NCI-H2107 (cell line): ENCODE measurements at regions not wholly inside any gene's neighbourhood (a gene's known extent, or its start where the extent isn't known, plus 50 kb on each side); places are given as distances from the start of the nearest gene placed in this dataset.
"Not testable (repeated sequence)": the region's sequence is repeated elsewhere in the genome, so short reads cannot be mapped to it uniquely, and the experiment has no call there.

ENCODE experiments used
- DNase-seq: peaks from one replicate; lab custom pipeline; 2025; lab: John Stamatoyannopoulos, UW

DNA sequence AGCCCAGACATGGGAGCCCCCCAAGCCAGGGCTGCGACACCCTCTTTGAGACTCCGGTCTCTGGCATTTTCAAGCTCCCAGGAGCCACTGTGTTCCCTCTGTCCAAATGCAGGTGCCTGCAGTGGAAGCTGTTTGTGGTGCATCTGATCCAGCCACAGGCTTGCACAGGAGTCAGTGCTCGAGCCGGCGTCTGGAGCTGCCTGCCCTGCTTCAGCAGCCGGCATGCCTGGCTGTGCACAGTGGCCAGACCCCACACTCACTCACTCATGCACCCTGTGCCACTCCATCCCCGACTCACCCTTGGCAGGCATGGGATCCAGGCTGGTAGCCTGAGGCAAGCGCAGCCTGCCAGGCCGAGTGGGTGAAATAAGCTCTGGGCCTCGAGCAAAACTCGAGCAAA, 555.0 kb upstream of the CCDC54 start:
- DNase-seq = no peak

DNA sequence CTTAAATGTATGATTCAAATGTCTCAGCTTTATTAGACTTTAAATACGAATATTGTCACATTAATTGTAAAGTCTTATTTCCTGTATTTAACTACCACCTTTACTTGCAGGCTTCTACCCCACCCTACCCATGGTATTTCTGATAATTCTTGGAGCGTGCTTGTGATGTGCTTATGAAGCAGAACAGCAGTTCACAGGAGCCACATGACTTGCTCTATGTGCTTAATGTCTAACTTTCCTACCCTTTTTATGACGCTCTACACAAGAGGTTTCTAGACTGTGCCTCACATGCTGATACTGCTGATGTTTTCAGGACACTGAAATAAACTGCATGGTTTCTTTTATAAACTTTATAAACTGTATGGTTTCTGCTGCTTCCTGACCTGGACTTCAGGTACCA, 553.5 kb upstream of the CCDC54 start:
- DNase-seq = no peak

DNA sequence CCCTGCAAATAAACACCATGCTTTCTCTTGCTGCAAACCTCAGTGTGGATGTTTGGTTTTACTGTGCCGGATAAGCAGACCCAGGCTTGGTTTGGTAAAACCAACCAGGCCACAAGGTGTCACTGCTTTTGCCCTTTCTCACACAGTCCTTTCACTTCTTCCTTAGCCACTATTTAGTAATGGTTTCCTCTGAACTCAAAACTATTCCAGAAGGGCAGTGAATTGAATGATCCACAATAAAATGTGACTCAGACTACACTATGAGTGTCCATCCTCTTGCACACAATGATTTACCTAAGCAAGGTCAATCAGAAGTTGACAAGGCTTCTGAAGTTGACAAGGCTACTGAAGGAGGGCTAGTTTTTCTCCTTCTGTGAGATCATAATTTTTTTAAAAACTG, 552.4 kb upstream of the CCDC54 start:
- DNase-seq = no peak

DNA sequence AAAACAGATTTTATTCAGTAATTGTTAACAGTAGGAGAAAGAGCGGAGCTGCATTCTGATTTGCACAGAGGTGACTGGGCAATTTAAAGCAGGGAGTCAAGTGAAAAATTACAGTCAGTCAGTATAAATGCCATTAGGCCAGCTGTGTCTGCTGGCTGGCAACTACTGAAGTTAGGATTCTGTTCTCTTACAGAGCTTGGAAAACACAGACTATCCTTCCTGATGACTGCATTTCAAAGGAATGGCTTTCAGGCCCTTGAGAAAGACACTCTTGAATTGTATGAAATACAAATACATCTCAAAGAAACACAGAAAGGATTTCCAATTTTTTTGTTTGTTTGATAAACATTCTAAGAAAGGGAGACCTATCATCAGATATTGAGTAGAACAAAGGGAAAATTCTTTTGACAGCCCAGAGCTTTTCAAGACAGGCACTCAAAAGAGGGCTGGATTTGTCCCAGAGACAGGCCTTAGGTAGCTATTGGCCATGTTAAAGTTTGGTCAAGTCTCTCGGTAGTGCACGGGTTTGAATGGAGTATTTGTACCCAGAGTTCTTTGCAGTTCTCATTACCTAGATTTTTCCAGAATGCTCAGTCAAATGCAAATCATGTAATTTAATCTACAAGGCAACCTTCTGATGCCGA, 551.2 kb upstream of the CCDC54 start:
- no peak for DNase-seq

DNA sequence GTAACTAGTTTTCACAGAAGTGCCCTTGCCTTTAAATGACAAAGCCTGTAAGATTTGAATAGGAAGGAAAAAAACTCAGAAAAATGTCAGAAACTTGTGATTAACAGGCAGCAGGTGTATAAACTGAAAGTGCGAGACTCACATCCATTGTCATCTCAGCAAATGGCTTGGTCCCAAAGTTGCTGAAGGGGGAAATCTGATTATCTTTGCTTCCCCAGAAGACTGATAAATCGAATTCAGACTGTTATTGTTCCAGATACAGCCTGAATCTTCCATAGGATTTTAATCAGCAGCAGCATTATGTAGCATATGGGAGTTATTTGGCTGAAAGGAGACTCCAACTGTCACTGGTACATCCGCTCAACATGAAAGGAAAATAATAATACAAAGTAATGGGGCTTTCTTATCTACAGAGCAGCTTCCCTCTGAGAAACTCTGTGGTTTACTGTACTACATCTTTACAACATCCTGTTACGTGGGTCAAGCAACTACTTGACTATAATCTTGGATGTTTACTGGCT, 550.4 kb upstream of the CCDC54 start:
- no peak for DNase-seq

DNA sequence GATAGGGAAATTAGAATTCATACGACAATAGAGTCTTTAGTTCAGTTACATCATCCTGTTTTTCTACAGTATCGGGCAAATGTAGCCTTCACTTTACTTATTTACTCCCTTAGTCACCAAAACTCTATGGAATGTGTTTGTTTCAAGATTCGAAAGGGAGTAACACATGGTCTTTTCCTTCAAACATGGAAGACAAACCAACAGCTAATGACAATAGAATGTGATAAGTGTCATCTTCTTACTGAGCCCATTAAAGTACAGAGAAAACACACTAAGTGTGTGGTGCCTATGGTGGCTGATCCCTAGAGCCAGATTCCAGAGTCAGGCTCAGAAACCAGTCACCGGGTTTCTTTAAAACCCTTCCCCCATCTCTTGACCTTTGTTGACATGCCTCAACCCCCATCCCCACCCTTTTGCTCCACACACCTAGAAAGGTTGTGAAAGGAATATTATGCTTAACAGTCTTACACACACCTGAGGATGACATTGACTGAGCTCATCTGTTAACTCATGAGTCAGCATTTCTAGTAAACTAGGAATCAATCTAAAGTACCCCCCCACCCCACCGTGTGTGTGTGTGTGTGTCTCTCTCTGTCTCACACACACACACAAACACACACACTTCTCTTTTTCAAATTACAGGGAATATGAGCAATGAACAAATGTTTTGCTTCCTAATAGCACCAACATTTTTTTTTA, 549.6 kb upstream of the CCDC54 start:
- no peak for DNase-seq

DNA sequence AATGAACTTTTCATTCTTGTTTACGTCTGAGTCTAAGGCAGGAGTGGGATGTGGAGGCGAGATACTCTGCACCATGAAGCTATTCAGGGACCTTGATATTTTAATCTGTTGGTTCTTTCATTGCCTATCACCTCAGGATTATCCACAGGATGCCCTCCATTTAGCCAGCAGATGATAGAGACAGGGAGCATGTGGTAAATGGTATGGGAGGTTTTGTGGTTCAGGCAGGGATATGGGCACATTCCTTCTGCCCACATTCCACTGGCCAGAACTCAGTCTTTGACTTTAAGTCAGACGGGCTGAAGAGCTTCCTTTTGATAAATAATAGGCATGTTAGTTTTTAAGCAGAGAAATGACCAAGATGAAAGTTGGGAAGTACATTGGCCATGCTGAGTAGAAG, 548.0 kb upstream of the CCDC54 start:
- no peak for DNase-seq

DNA sequence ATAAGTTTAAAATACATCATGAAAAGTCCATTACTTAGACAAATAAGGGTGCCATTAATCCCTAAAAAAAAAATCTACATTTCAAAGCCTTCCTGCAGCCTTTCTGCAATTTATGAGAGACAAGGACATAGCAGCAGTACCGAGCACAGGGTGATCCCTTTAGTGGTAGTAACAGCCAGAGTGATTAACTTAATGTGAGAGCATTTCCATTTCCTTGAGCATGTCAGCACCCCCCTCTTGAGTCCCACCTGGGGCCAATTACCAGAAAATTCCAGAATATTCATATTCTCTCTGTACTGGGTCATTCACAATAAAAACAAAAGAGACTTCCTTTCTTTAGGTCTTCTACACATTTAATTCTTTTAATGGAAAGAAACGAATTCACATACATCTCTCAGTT, 546.9 kb upstream of the CCDC54 start:
- DNase-seq = no peak

DNA sequence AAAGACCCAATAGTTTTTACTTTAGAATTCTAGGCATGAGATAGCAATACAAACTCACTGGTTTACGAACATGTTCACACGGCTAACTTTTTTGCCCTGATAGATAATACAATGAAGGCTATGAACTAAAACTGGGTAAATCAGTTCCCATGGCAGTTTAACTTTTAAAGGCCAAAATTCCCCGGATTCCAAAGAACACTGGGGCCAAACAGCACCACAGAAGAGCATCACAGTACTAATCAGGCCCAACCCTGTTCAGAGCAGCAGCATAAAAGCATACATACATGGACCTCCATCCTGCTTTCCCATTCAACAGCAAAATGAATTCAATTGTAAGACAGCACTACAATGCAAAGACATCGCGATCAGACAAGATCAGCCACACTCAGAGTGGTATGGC, 540.3 kb upstream of the CCDC54 start:
- DNase-seq = no peak

DNA sequence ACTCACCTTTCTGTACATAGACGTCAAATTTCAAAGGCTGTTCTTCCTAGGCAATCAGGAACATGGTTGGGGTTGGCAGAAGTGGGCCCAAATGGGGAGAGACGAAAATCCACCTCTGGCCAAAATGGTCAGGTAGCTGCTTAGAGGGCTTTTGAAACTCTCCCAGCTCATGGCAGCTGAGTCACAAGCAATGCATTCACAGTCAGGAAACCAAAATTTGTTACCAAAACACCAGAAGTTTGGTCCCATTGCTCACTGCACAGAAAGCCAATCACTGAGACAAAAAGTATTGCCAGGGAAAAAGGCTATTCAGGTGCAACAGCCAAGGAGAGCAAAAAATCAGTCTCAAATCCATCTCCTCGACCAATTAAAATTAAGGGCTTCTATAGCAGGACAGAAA, 539.6 kb upstream of the CCDC54 start:
- no peak for DNase-seq

DNA sequence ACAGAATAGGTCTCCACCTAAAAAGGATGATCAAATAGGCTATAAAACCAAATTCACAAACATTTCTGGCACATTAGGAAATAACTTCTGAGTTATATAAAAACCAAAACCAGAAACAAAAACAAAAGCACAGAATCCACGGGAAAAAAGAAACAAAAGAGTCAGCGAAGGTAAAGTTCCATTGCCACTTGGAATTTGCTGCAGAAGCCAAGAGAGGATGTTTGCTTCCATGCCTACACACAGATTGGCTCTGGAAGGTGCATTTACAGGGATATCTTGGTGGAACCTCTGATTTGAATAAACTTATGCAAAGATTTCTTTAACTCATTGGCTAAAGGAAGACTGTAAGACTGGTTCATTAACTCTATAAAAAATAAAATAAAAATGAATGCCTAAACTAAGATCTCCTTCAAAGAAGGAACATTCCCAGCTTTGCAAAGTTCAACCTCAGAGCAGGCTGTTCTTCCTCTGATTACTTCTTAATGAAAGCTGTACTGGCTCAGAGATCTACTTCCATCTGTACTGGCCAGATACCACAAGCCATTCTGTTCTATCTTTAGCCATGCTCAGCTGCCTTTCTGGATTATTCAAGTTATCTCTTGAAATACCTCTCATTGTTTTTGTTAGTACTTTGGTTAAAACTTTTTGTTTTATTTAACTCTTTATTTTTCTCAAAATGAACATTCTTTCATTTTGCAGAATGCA, 537.5 kb upstream of the CCDC54 start:
- DNase-seq = no peak

DNA sequence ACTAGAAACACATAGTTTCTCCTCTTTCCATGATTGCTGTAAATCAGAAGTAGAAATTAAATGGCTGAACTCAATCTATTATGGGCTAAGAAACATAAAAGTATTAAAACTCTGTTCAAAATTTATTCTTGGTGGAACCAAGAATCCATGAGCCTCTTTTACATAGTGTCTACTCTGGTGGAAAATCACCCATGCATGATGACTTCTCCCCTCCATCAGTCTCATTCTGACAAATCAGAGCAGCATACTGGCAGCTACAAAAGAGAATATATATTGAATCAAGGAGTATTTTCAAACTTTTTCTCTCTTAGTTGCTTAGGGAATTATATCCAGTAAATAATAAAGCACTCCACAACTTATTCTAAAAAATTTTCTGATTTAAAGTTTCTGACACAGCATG, 536.9 kb upstream of the CCDC54 start:
- DNase-seq = no peak

DNA sequence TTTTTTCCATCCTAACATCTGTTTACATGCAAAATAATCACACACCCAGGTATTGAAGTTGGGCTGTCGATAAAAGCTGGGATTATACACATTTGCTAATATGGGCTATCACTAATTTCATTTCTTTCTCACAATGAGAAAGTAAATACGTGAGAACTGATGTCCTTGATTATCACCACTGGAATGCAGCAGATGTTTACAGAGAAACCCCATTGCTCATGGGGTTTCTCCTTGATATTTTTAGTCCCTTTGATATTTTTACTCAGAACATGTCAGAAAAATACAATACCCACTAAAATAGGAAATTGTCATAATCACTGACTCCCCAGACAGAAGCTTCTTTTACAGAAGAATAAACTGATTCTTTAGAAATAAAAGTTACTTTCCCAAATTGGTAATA, 535.1 kb upstream of the CCDC54 start:
- DNase-seq = no peak

DNA sequence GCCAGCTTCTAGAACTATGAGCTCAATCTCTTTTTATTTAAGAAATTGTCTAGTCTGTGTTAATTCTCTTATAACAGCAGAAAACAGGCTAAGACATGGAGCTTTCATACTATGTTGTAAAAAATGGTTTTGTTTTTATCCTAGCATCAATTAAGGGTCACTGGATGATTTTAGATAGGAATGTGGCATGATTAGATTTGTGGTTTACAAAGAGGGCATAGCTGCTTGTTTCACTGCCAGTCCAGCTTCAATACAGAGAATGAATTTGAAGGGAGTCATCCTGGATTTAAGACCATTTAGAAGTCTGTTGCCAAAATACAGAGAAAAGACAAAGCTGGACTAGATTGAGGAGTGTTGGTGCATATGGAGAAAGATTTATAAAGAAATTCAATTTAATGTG, 532.6 kb upstream of the CCDC54 start:
- DNase-seq = no peak

DNA sequence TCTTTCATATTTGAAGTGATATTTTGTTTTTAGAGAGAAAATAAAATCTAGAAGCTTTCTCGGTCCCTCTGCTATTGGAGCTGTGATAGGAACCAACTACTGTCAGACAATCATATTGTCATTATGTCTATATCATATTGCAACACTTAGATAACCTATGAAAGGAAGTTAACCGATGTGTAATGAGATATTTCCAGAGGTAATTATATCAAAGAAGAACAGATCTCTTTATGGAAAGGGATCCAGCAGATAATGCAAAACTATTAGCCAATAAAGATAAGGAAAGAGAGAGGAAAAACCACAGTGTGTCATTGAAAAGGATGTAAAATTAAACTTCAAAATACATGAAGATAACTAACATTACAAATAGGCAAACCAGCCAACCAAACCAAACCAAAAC, 529.1 kb upstream of the CCDC54 start:
- DNase-seq = no peak

DNA sequence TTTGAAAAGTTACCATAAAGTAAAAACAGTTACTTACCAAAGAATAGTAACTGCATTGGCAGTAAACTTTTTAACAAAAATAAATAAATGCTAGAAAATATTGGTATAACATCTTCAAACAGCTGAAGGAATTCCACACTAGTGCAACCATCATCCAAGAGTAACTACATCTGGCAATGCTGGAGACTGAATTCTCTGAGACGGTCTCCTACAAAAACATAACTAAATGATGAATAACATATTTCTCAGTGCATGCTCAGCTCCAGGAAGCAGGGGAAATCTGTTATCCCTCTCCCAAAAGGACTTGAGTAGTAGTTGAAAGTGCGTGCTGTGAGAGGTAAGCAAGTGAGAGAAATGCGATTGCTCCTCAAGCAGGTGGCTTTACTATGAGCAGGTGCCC, 526.8 kb upstream of the CCDC54 start:
- no peak for DNase-seq

DNA sequence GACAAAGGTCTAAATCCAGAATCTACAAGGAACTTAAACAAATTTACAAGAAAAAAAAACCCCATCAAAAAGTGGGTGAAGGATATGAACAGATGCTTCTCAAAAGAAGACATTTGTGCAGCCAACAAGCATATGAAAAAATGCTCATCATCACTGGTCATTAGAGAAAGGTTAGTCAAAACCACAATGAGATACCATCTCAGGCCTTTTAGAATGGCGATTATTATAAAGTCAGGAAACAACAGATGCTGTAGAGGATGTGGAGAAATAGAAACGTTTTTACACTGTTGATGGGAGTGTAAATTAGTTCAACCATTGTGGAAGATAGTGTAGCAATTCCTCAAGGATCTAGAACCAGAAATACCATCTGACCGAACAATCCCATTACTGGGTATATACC, 518.9 kb upstream of the CCDC54 start:
- DNase-seq = not testable (repeated sequence)

DNA sequence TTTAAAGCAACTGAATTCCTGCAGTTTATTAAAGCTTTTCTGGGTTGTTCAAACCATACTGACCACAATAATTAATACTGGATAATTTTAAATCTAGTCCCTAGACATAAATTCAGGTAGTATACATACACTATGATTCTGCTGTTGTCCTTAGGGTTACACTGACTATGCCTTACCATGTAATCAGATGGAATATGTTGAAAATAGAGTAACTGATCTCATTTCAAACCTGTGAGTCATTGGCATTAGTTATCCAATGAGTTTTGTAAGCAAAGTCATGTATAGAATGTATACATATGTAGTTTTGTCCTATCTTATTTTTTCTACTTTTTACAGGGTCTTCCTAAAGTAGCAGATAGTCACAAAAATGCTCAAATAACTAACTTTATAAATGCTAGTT, 517.1 kb upstream of the CCDC54 start:
- no peak for DNase-seq

DNA sequence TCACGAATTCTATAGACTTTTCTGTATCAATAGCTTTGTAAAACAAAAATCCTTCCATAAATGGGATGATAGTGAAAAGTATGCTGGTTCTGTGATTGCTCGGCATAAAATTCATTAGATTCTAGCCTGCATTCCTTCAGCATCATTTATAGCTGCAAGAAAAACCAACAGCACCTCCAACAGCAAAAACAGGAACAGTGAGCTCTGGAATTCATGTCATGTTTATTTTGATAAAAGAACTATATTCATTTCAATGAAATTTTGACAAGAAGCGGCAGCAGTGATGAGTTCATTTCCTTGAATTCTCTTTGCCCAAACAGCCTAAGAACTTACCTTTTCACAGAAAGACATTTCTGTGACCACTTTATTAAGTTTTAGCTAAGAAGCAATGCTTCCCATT, 515.2 kb upstream of the CCDC54 start:
- no peak for DNase-seq

DNA sequence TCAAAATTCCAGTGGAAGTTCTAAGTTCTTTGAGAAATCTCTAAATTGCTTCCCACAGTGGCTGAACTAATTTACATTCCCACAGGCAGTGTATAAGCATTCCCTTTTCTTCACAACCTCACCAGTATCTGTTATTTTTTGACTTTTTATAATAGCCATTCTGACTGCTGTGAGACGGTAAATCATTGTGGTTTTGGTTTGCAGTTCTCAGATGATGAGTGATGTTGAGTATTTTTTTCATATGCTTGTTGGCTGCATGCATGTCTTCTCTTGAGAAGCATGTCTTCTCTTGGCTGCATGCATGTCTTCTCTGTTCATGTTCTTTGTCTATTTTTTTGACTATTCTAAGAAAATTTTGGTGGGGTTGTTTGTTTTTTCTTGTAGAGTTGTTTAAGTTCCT, 499.6 kb upstream of the CCDC54 start:
- DNase-seq = no peak

DNA sequence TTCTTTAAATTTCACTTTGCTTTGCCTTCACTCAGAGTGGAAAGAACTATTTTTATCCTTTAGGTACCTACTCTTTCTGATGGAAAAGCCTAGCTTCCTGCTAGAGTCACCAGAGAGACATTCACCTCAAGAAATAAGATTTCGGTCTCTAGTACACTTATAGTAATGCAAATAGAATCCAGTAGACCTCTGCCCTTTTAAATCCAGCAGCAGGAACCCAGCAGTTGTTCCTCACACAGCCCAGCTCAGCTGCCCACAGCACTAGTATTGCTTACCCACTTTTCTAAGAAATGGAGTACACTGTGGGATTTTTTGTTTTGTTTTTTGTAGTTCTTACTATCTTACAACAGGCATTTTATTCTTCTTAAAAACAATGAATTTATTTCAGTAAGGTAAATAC, 497.0 kb upstream of the CCDC54 start:
- DNase-seq = no peak

DNA sequence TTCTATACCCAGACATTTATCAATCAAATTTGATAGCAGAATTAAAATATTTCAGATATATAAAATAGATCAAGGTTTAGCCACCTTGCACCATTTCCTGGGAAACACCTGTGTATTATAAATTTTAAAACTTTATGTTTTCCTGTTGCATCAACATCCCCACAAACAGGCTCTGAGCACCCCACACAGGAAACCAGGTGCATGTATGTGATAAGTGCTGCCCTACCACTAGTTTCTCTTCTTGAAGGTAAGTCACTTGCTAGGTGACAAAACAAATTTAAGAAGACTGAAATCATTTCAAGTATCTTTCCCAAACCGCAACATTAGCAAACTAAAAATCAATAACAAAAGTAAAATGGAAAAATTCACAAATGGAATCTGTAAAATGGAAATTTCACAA, 496.1 kb upstream of the CCDC54 start:
- no peak for DNase-seq

DNA sequence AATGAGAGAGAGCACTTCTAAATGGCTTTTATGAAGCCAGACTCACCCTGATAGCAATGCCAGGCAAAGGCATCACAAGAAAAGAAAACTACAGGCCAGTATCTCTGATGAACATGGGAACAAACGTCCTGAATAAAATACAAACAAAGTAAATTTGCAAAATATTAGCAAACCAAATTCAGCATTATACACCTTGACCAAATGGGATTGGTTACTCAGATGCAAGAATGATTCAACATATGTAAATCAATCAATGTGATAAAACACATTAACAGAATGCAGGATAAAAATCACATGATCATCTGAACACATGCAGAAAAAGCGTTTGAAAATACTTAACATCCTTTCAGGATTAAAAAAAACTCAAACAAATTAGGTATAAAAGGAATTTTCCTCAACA, 494.9 kb upstream of the CCDC54 start:
- DNase-seq = no peak
